ENCODE measurements at regions not wholly inside any gene's neighbourhood (a gene's known extent, or its start where the extent isn't known, plus 50 kb on each side); places are given as distances from the start of the nearest gene placed in this dataset.

DNA sequence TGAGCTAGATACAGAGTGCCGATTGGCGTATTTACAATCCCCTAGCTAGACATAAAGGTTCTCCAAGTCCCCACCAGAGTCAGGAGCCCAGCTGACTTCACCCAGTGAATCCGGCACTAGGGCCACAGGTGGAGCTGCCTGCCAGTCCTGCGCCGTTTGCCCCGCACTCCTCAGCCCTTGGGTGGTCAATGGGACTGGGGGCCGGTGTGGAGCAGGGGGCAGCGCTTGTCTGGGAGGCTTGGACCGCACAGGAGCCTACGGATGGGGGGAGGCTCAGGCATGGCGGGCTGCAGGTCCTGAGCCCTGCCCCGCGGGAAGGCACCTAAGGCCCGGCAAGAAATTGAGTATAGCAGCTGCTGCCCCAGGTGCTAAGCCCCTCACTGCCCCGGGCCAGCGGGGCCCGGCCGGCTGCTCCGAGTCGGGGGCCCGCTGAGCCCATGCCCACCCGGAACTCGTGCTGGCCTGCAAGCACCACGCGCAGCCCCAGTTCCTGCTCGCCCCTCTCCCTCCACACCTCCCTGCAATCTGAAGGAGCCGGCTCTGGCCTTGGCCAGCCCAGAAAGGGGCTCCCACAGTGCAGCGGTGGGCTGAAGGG, 1113.8 kb upstream of the LRRTM3 start:
- H3K9me3 ChIP-seq: no peaks in the 10 kb centered on the region
- DNase-seq (ENCODE audit: low spot score): no peak
- no peak overlapping the region for H3K4me3 ChIP-seq
- H3K36me3 ChIP-seq: no peaks in the 10 kb centered on the region
- TF ChIP-seq, protein P1, sequence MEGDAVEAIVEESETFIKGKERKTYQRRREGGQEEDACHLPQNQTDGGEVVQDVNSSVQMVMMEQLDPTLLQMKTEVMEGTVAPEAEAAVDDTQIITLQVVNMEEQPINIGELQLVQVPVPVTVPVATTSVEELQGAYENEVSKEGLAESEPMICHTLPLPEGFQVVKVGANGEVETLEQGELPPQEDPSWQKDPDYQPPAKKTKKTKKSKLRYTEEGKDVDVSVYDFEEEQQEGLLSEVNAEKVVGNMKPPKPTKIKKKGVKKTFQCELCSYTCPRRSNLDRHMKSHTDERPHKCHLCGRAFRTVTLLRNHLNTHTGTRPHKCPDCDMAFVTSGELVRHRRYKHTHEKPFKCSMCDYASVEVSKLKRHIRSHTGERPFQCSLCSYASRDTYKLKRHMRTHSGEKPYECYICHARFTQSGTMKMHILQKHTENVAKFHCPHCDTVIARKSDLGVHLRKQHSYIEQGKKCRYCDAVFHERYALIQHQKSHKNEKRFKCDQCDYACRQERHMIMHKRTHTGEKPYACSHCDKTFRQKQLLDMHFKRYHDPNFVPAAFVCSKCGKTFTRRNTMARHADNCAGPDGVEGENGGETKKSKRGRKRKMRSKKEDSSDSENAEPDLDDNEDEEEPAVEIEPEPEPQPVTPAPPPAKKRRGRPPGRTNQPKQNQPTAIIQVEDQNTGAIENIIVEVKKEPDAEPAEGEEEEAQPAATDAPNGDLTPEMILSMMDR (IDR thresholded peaks at IDR 0.05): no peak
- no peak overlapping the region for H3K27ac ChIP-seq
- H3K4me1 ChIP-seq: no peaks in the 10 kb centered on the region
- H3K27me3 ChIP-seq: no peaks in the 10 kb centered on the region

DNA sequence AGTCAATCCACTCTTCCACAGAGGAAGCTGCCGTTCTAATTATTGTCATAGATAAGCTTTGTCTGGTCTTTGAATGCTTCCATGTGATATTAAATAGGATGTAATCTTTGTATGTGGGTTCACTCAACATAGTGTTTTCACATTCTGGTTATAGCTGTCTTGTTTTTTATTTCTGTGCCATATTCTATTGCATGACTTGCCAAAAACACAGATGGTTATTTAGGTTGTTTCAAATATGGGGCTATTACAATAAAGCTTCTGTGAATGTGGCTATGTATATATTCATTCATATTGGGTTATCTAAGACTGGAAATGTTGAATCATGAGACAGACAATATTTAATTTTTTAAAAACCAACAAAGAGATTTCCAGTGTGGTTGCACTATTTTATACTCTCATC, 1109.3 kb upstream of the LRRTM3 start:
- TF ChIP-seq, protein P1 (IDR thresholded peaks at IDR 0.05): no peak
- Histone ChIP-seq H3K27ac (no peak overlapping the region), H3K4me1 (no peaks in the 10 kb centered on the region), H3K27me3 (no peaks in the 10 kb centered on the region), H3K36me3 (no peaks in the 10 kb centered on the region), H3K9me3 (no peaks in the 10 kb centered on the region), H3K4me3 (no peak overlapping the region)
- DNase-seq (ENCODE audit: low spot score): no peak

DNA sequence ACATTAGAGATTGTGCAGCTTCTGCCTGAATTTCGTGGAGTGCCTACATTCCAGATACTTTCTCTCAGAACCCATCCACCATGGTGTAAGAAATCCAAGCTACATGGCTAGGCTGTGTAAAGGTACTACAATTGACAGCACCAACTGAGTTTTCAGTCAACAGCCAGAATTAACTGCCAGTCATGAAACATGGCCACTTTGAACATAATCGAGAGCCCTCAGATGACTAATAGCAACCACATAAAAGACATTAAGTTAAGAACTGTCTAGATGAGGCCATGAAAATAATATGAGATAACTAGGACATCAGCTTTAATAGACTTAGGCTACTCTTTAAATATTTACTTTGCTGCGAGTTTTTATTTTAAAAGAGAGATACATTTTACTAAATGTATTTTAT, 1106.8 kb upstream of the LRRTM3 start:
- TF ChIP-seq, protein P1 (IDR thresholded peaks at IDR 0.05): no peak
- H3K27me3 ChIP-seq: no peaks in the 10 kb centered on the region
- no peaks in the 10 kb centered on the region for H3K4me1 ChIP-seq
- no peak for DNase-seq (ENCODE audit: low spot score)
- H3K9me3 ChIP-seq: peaks cover 0 to 5% of the 10 kb centered on the region in 2 donors
- H3K36me3 ChIP-seq: no peaks in the 10 kb centered on the region
- no peak overlapping the region for H3K4me3 ChIP-seq
- no peak overlapping the region for H3K27ac ChIP-seq

DNA sequence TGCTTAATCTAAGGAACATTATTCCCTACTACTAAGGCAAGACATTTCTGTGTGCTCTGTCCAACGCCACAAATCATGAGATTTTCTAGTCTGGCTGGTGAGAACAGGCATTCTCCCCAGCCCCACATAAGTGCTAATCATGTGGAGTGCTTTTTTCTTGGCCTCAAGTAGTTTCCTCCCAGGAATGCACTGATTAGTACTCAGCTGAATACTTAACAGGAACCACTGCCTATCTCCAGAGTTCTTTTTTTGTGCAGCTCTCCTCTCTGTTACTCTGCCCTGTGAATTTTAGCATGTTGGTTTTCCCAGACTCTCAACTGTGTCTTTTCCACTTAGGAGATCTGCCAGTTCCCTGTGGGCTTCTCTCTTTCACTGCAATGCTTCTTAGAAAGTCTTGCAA, 1098.5 kb upstream of the LRRTM3 start:
- TF ChIP-seq, protein P1 (IDR thresholded peaks at IDR 0.05): no peak
- Histone ChIP-seq H3K36me3 (no peaks in the 10 kb centered on the region), H3K27me3 (no peaks in the 10 kb centered on the region), H3K9me3 (peaks cover 0 to 5% of the 10 kb centered on the region in 2 donors), H3K4me3 (no peak overlapping the region), H3K4me1 (no peaks in the 10 kb centered on the region), H3K27ac (no peak overlapping the region)
- DNase-seq (ENCODE audit: low spot score): no peak

DNA sequence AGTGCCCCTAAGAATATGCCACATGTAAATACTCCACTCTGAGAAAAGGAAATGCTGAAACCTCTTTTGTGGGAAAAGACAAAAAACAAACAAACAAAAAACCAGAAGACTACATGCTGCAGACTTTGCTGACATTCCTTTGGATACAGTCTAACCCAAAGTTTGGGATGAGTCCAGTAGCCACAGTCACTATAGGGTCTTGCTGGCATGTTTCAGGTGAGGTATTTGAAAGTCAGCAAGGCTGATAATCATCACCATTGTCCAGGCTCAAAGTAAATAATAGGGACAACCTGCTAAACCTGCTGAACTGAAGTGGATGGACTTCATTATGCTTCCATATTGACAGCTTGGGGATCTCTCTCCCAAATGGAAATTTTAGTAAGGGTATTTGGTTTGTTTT, 1087.0 kb upstream of the LRRTM3 start:
- no peak for DNase-seq (ENCODE audit: low spot score)
- H3K36me3 ChIP-seq: no peaks in the 10 kb centered on the region
- no peaks in the 10 kb centered on the region for H3K27me3 ChIP-seq
- no peak overlapping the region for H3K27ac ChIP-seq
- TF ChIP-seq, protein P1 (IDR thresholded peaks at IDR 0.05): no peak
- H3K4me1 ChIP-seq: no peaks in the 10 kb centered on the region
- H3K4me3 ChIP-seq: no peak overlapping the region
- no peaks in the 10 kb centered on the region for H3K9me3 ChIP-seq

DNA sequence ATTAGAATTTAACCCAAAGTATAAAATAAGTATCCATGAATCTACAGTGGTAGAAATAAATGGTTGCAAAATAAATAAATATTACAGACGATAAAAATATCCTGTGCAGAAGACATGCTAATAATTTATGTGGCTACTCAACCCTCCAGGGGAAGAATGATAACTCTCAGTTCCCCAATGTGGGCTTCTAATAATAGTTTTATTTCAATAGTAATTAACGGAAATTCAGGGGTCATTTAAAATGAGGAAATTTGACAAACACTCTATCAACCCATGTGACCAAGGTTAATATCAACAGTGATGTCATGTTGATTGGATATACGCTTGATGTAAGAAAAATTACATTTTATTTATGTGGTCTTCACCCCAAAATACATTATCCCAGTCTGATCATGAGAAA, 1082.6 kb upstream of the LRRTM3 start:
- DNase-seq (ENCODE audit: low spot score): no peak
- no peaks in the 10 kb centered on the region for H3K4me1 ChIP-seq
- no peak overlapping the region for H3K4me3 ChIP-seq
- H3K36me3 ChIP-seq: no peaks in the 10 kb centered on the region
- no peak overlapping the region for H3K27ac ChIP-seq
- TF ChIP-seq, protein P1 (IDR thresholded peaks at IDR 0.05): no peak
- no peaks in the 10 kb centered on the region for H3K27me3 ChIP-seq
- no peaks in the 10 kb centered on the region for H3K9me3 ChIP-seq
